GM13976 (cell line): ENCODE measurements at regions not wholly inside any gene's neighbourhood (a gene's known extent, or its start where the extent isn't known, plus 50 kb on each side); places are given as distances from the start of the nearest gene placed in this dataset.
"Not testable (repeated sequence)": the region's sequence is repeated elsewhere in the genome, so short reads cannot be mapped to it uniquely, and the experiment has no call there.

Experiments used
- DNase-seq: peaks from one replicate; pipeline ENCODE4 v3.0.0; 2012; ENCODE audit warnings: low spot score
- CTCF ChIP-seq: IDR thresholded peaks from 2 replicates; pipeline ENCODE4 v1.5.1; 2012; ENCODE audit warnings: borderline replicate concordance, mild to moderate bottlenecking; ENCODE audit not compliant: insufficient read depth; ENCODE audit errors: extremely low read depth, missing control alignments, control extremely low read depth
- in situ Hi-C: fragments of 300-500 bp; cut with MboI; formaldehyde crosslinking; loops from one replicate; pipeline ENCODE4 v1.12.0; 2022; ENCODE audit warnings: low sequenced_read_pairs, mixed read lengths, inconsistent platforms; ENCODE audit not compliant: unreplicated experiment

GRCh38 chr11:90476442-90477007 lies 253.7 kb upstream of the CHORDC1 start:
- DNase-seq: no peak
- in situ Hi-C loops: no loop called here
- TF ChIP-seq CTCF: peak; percentile 26

DNA sequence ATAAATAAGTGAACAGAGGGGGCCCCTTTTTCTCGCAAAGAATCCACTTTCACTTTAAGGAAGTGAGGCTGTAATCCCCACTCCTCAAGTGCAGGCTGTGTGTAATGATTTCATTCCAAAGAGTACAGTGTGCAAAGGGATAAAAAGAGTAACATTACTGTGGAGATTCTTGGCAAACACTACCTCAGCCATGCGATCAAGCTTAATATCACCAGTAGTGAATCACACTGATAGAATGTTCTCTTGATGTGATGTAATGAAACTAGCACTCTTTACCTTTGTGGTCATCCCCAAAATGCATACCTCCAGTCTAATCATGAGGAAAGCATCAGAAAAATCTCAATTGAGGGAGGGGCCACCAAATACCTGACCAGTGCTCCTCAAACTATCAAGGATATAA lies 246.1 kb upstream of the CHORDC1 start:
- DNase-seq: no peak
- in situ Hi-C loops: no loop called here
- no peak for TF ChIP-seq CTCF

DNA sequence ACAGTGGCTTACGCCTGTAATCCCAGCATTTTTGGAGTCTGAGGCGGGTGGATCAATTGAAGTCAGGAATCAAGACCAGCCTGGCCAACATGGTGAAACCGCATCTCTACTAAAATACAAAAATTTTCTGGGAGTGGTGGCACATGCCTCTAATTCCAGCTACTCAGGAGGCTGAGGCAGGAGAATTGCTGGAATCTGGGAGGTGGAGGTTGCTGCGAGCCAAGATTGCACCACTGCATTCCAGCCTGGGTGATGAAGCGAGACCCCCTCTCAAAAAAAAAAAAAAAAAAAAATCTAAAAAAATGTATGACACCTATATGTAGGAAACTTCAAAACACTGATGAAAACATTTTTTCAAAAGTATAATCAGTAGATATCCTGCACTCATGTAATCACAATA lies 242.7 kb upstream of the CHORDC1 start:
- in situ Hi-C loops: no loop called here
- no peak for DNase-seq
- TF ChIP-seq CTCF: no peak

DNA sequence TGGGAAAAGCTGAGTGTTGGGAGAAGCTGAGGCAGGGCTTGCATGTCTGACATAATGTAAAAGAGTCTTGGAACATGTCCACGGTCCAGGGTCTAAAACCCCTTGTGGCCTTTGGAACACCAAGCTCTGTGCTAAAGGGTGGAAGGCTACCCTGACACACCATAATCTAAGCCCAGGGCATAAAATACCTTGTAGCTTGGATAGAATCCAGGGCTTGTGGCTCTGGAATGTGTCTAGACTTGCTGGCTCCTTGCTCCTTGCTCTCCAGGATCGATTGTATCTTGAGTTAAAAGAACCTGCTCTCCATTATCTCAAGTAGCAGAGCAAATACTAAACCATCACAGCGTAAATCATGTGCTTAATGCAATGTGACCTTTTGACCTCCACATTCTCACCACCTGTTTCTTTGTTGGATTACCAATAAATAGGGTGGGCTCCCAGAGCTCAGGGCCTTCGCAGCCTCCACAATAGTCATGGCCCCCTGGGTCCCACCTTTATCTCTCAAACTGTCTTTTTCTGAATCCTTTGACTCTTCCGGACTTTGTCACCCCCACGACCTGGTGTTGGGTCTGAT lies 232.6 kb upstream of the CHORDC1 start:
- DNase-seq, in situ Hi-C loops: not testable (repeated sequence)

- no peak for DNase-seq
- in situ Hi-C loops: no loop called here
- TF ChIP-seq CTCF: no peak
Measured at GRCh38 chr11:90453525-90453924, 230.7 kb upstream of the CHORDC1 start.

- TF ChIP-seq CTCF: no peak
- in situ Hi-C loops: no loop called here
- DNase-seq: no peak
Measured at GRCh38 chr11:90449606-90450005, 226.8 kb upstream of the CHORDC1 start.

- in situ Hi-C loops: no loop called here
- no peak for TF ChIP-seq CTCF
- DNase-seq: no peak
Measured at GRCh38 chr11:90448256-90448655, 225.4 kb upstream of the CHORDC1 start.
